CD14-positive monocyte (primary cell): ENCODE measurements at regions not wholly inside any gene's neighbourhood (a gene's known extent, or its start where the extent isn't known, plus 50 kb on each side); places are given as distances from the start of the nearest gene placed in this dataset.

Experiments
- DNase-seq, 3 donors: peaks; one replicate each; pipeline ENCODE4 v3.0.0-alpha.2; 2011 to 2022
- H2AFZ ChIP-seq: 2 replicates; pipeline ENCODE4 v1.6.0; 2012; ENCODE audit warnings: mild to moderate bottlenecking, low read depth, low read length, inconsistent platforms; ENCODE audit not compliant: insufficient read depth, poor library complexity, severe bottlenecking
- H3K27ac ChIP-seq, 2 donors: 1 replicate in 1 of 2; 2 replicates in 1 of 2; pipeline ENCODE4 v1.5.1; 2012 to 2013; ENCODE audit warnings: low read length in 2 of 2, control low read depth in 1 of 2, inconsistent platforms in 1 of 2, low read depth in 1 of 2, mild to moderate bottlenecking in 1 of 2
- H3K27me3 ChIP-seq, 2 donors: one replicate each; pipeline versions ENCODE4 v1.6.0 to v1.6.1; 2011 to 2013; ENCODE audit warnings: low read length in 2 of 2; ENCODE audit not compliant: control insufficient read depth in 2 of 2, insufficient read depth in 2 of 2
- H3K36me3 ChIP-seq, 2 donors: replicated peaks in 1 of 2; 1 replicate in 1 of 2; 2 replicates in 1 of 2; pipeline versions ENCODE4 v1.5.1 to v1.6.1; 2012 to 2013; ENCODE audit warnings: low read length in 2 of 2, control low read depth in 1 of 2, inconsistent platforms in 1 of 2, mild to moderate bottlenecking in 1 of 2; ENCODE audit not compliant: insufficient read depth in 2 of 2, control insufficient read depth in 1 of 2
- H3K4me1 ChIP-seq, 2 donors: 1 replicate in 1 of 2; 2 replicates in 1 of 2; pipeline versions ENCODE4 v1.5.1 to v1.6.1; 2012 to 2013; ENCODE audit warnings: low read length in 2 of 2, control low read depth in 1 of 2, inconsistent platforms in 1 of 2, mild to moderate bottlenecking in 1 of 2, moderate library complexity in 1 of 2; ENCODE audit not compliant: insufficient read depth in 2 of 2, control insufficient read depth in 1 of 2
- H3K4me2 ChIP-seq: replicated peaks from 2 replicates; pipeline ENCODE3; 2012; ENCODE audit warnings: low read length, moderate library complexity, mild to moderate bottlenecking; ENCODE audit not compliant: poor library complexity, severe bottlenecking; ENCODE audit errors: extremely low read depth
- H3K4me3 ChIP-seq, 3 experiments: fragments of 200-600 bp in 1 of 3; sonication (generic) in 1 of 3; replicated peaks in 1 of 3; 1 replicate in 2 of 3; 2 replicates in 1 of 3; pipeline ENCODE4 v1.5.1; 2011 to 2013; ENCODE audit warnings: low read length in 3 of 3, mild to moderate bottlenecking in 3 of 3, control low read depth in 2 of 3, low read depth in 2 of 3, inconsistent platforms in 1 of 3, moderate library complexity in 1 of 3
- H3K79me2 ChIP-seq: 2 replicates; pipeline ENCODE4 v1.6.0; 2012; ENCODE audit warnings: mild to moderate bottlenecking, control low read depth, inconsistent platforms, low read length, moderate library complexity; ENCODE audit not compliant: insufficient read depth
- H3K9ac ChIP-seq: 2 replicates; pipeline ENCODE4 v1.6.0; 2017; ENCODE audit warnings: low read length, mild to moderate bottlenecking; ENCODE audit not compliant: insufficient read depth, poor library complexity, severe bottlenecking
- H3K9me3 ChIP-seq, 2 donors: replicated peaks in 1 of 2; 1 replicate in 1 of 2; 2 replicates in 1 of 2; pipeline versions ENCODE4 v1.5.1 to v1.6.1; 2012 to 2013; ENCODE audit warnings: low read length in 2 of 2, control low read depth in 1 of 2; ENCODE audit not compliant: control insufficient read depth in 1 of 2, insufficient read depth in 1 of 2
- H4K20me1 ChIP-seq: 2 replicates; pipeline ENCODE4 v1.6.0; 2012; ENCODE audit warnings: mild to moderate bottlenecking, low read length, control low read depth, moderate library complexity; ENCODE audit not compliant: insufficient read depth
- H3K27ac Mint-ChIP-seq, 7 donors: one replicate each; pipeline ENCODE4 v1.8.0; 2020; ENCODE audit warnings: mild to moderate bottlenecking in 7 of 7, mixed read lengths in 7 of 7, moderate library complexity in 6 of 7, inconsistent platforms in 2 of 7
- H3K27me3 Mint-ChIP-seq, 3 donors: one replicate each; pipeline ENCODE4 v1.8.0; 2021 to 2022; ENCODE audit warnings: low read depth in 3 of 3, mild to moderate bottlenecking in 3 of 3, mixed read lengths in 3 of 3, moderate library complexity in 3 of 3, inconsistent platforms in 1 of 3
- H3K36me3 Mint-ChIP-seq, 2 donors: one replicate each; pipeline ENCODE4 v1.8.0; 2020; ENCODE audit warnings: mixed read lengths in 2 of 2, inconsistent platforms in 1 of 2, mild to moderate bottlenecking in 1 of 2
- H3K4me1 Mint-ChIP-seq: one replicate; pipeline ENCODE4 v1.8.0; 2020; ENCODE audit warnings: mild to moderate bottlenecking, mixed read lengths
- H3K4me3 Mint-ChIP-seq, 2 donors: one replicate each; pipeline ENCODE4 v1.8.0; 2020; ENCODE audit warnings: mild to moderate bottlenecking in 2 of 2, mixed read lengths in 2 of 2, moderate library complexity in 1 of 2
- H3K9me3 Mint-ChIP-seq, 7 donors: one replicate each; pipeline ENCODE4 v1.8.0; 2020 to 2022; ENCODE audit warnings: mixed read lengths in 7 of 7, mild to moderate bottlenecking in 6 of 7, moderate library complexity in 6 of 7, inconsistent platforms in 2 of 7
- WGBS: methylation state at CpG from one replicate; pipeline ENCODE4 v1.1.5; 2013; ENCODE audit warnings: missing lambda C conversion rate; ENCODE audit not compliant: insufficient coverage; 5-methylcytosine and 5-hydroxymethylcytosine counted together
- intact Hi-C, 2 donors: fragments of 100-400 bp; cut with micrococcal nuclease; formaldehyde crosslinking; loops; one replicate each; pipeline versions ENCODE4 v1.15.0 to v1.15.1; 2023
- TF ChIP-seq, protein P1 (sequence below): fragments of 200-600 bp; IDR thresholded peaks from one replicate; pipeline ENCODE4 v1.8.0; 2022; ENCODE audit warnings: antibody characterized with exemption, mild to moderate bottlenecking

DNA sequence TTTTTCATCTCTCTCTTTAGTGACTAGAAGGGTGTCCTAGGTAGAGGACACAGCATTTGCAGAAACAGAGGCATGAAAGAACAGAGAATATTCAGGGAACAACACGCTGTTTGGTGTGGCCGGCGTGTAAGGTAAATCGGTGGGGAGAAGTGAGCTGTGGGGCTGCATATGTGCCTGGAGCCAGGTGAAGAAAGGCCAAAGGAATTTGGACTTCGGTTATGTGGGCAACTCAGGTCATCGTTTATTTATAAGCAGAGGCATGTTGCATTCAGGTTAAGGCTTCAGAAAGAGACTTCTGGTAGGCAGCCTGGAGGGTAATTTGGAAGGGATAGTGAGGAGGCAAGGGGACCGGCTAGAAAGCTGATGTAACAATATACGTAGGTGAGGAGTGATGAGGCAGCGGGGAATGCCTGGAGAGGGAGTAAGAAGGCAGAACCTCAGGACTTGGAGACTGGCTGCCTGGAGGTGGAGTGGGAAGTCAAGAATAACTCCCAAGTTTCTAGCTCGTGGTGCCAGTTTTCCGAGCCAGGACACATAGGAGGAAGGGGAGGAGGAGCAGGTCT is 64.1 kb upstream of the ACOT11 start:
- Mint-ChIP-seq H3K4me1 (peaks cover 56% of the 10 kb centered on the region), H3K9me3 (peaks cover 0 to 5% (median 0%) of the 10 kb centered on the region in 7 donors), H3K27ac (peak overlapping the region in 1 of 7 donors; percentile 65), H3K4me3 (no peak overlapping the region), H3K36me3 (no peaks in the 10 kb centered on the region), H3K27me3 (peaks cover 21 to 30% (median 22%) of the 10 kb centered on the region in 3 donors)
- no peak overlapping the region for H2AFZ ChIP-seq
- H3K9me3 ChIP-seq: no peaks in the 10 kb centered on the region
- H3K36me3 ChIP-seq: no peaks in the 10 kb centered on the region
- H4K20me1 ChIP-seq: no peaks in the 10 kb centered on the region
- intact Hi-C loops: loop anchor here in 1 of 2 donors (10.0 kb wide), 1 partner anchor 599 kb away; the partner anchor contains the start of gene YIPF1
- no peaks in the 10 kb centered on the region for H3K79me2 ChIP-seq
- peaks cover 6 to 13% of the 10 kb centered on the region in 2 donors for H3K27me3 ChIP-seq
- no peak overlapping the region for H3K4me3 ChIP-seq
- 97% methylated on average over 9 of the region's 11 CpGs for WGBS
- H3K4me2 ChIP-seq: no peak overlapping the region
- DNase-seq: no peak
- H3K4me1 ChIP-seq: peaks cover 53 to 68% of the 10 kb centered on the region in 2 donors
- no peak overlapping the region for H3K27ac ChIP-seq
- no peak overlapping the region for H3K9ac ChIP-seq
- TF ChIP-seq, protein P1, sequence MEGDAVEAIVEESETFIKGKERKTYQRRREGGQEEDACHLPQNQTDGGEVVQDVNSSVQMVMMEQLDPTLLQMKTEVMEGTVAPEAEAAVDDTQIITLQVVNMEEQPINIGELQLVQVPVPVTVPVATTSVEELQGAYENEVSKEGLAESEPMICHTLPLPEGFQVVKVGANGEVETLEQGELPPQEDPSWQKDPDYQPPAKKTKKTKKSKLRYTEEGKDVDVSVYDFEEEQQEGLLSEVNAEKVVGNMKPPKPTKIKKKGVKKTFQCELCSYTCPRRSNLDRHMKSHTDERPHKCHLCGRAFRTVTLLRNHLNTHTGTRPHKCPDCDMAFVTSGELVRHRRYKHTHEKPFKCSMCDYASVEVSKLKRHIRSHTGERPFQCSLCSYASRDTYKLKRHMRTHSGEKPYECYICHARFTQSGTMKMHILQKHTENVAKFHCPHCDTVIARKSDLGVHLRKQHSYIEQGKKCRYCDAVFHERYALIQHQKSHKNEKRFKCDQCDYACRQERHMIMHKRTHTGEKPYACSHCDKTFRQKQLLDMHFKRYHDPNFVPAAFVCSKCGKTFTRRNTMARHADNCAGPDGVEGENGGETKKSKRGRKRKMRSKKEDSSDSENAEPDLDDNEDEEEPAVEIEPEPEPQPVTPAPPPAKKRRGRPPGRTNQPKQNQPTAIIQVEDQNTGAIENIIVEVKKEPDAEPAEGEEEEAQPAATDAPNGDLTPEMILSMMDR: no peak

- no peaks in the 10 kb centered on the region for H4K20me1 ChIP-seq
- peaks cover 11 to 23% (median 16%) of the 10 kb centered on the region in 3 donors for H3K27me3 Mint-ChIP-seq
- H3K36me3 Mint-ChIP-seq: no peaks in the 10 kb centered on the region
- H3K4me1 ChIP-seq: peaks cover 36 to 67% of the 10 kb centered on the region in 2 donors
- peak overlapping the region in 1 of 3 experiments; percentile 31 for H3K4me3 ChIP-seq
- H3K4me3 Mint-ChIP-seq: peak overlapping the region in 1 of 2 donors; percentile 69
- no peaks in the 10 kb centered on the region for H3K9me3 ChIP-seq
- peak overlapping the region; percentile 15 for H3K4me2 ChIP-seq
- no peaks in the 10 kb centered on the region for H3K79me2 ChIP-seq
- H3K27ac ChIP-seq: peak overlapping the region in 1 of 2 donors; percentile 67
- no peak overlapping the region for H3K9ac ChIP-seq
- peaks cover 58% of the 10 kb centered on the region for H3K4me1 Mint-ChIP-seq
- H3K27ac Mint-ChIP-seq: peak overlapping the region in 6 of 7 donors; percentile 18 to 78 (median 58)
- TF ChIP-seq, protein P1: no peak
- intact Hi-C loops: loop anchor here in 1 of 2 donors (10.0 kb wide), 1 partner anchor 597 kb away; the partner anchor contains the start of gene YIPF1
- H3K27me3 ChIP-seq: peaks cover 0 to 5% of the 10 kb centered on the region in 2 donors
- H3K9me3 Mint-ChIP-seq: peaks cover 0 to 4% (median 0%) of the 10 kb centered on the region in 7 donors
- H3K36me3 ChIP-seq: no peaks in the 10 kb centered on the region
- DNase-seq: no peak
- peak overlapping the region; percentile 36 for H2AFZ ChIP-seq
- WGBS: 20% methylated on average over 2 of the region's 5 CpGs
These were observed 66.7 kb upstream of the ACOT11 start for GRCh38 chr1:54481201-54481884.
